Calu3 (cell line): ENCODE measurements at regions not wholly inside any gene's neighbourhood (a gene's known extent, or its start where the extent isn't known, plus 50 kb on each side); places are given as distances from the start of the nearest gene placed in this dataset.

ENCODE experiments used
- BruUV-seq: library from RNA; stranded (reverse); fragments of 400-500 nt; replicated peaks from 2 replicates; lab custom pipeline; 2021; lab: Mats Ljungman, UMichigan
- CTCF ChIA-PET: fragments of 300-600 bp; sonication (Branson Sonifier 250); formaldehyde crosslinking; loops from one replicate; lab custom pipeline; 2022; ENCODE audit warnings: antibody characterized with exemption; lab: Charles Lee
- DNase-seq: peaks from one replicate; pipeline ENCODE4 v3.0.0; 2022
- H3K27ac Mint-ChIP-seq: one replicate; pipeline ENCODE4 v1.8.0; 2022; ENCODE audit warnings: mixed read lengths; ENCODE audit not compliant: unreplicated experiment
- H3K27me3 Mint-ChIP-seq: one replicate; pipeline ENCODE4 v1.8.0; 2022; ENCODE audit warnings: mixed read lengths; ENCODE audit not compliant: unreplicated experiment
- H3K36me3 Mint-ChIP-seq: one replicate; pipeline ENCODE4 v1.8.0; 2022; ENCODE audit warnings: mild to moderate bottlenecking, moderate library complexity, mixed read lengths; ENCODE audit not compliant: insufficient read depth, unreplicated experiment
- H3K4me1 Mint-ChIP-seq: one replicate; pipeline ENCODE4 v1.8.0; 2022; ENCODE audit warnings: mild to moderate bottlenecking, low read depth, mixed read lengths; ENCODE audit not compliant: unreplicated experiment
- H3K4me3 Mint-ChIP-seq: one replicate; pipeline ENCODE4 v1.8.0; 2022; ENCODE audit warnings: mild to moderate bottlenecking, low read depth, moderate library complexity, mixed read lengths; ENCODE audit not compliant: unreplicated experiment
- H3K9me3 Mint-ChIP-seq: one replicate; pipeline ENCODE4 v1.8.0; 2022; ENCODE audit warnings: low read depth, mixed read lengths; ENCODE audit not compliant: unreplicated experiment
- intact Hi-C: fragments of 100-400 bp; cut with micrococcal nuclease; formaldehyde crosslinking; loops from one replicate; pipeline ENCODE4 v1.10.0; 2022; ENCODE audit not compliant: unreplicated experiment
- TF ChIP-seq, protein P1 (sequence below): fragments of 200-600 bp; IDR thresholded peaks from one replicate; pipeline ENCODE4 v1.8.0; 2022; ENCODE audit warnings: antibody characterized with exemption; ENCODE audit not compliant: unreplicated experiment

DNA sequence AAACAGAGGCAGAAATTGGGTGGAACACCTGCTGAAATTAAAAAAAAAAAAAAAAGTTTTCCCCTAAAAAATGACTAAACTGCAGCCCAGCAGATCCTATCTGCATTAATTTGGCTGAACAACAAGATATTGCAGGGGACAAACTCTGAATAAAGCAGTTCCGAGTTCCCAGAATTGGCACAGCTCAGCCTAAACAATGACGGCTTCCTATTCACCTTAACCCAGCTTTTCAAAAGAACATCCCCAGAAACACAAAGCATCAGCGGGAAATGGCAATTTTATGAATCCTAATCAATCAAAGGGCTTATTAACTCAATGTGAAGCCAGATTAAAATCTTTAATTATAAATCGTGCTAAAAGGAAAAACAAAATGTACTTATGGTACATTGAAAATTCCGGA, 497.8 kb upstream of the ZFHX3 start:
- H3K4me3 Mint-ChIP-seq = no peak overlapping the region
- TF ChIP-seq, protein P1, sequence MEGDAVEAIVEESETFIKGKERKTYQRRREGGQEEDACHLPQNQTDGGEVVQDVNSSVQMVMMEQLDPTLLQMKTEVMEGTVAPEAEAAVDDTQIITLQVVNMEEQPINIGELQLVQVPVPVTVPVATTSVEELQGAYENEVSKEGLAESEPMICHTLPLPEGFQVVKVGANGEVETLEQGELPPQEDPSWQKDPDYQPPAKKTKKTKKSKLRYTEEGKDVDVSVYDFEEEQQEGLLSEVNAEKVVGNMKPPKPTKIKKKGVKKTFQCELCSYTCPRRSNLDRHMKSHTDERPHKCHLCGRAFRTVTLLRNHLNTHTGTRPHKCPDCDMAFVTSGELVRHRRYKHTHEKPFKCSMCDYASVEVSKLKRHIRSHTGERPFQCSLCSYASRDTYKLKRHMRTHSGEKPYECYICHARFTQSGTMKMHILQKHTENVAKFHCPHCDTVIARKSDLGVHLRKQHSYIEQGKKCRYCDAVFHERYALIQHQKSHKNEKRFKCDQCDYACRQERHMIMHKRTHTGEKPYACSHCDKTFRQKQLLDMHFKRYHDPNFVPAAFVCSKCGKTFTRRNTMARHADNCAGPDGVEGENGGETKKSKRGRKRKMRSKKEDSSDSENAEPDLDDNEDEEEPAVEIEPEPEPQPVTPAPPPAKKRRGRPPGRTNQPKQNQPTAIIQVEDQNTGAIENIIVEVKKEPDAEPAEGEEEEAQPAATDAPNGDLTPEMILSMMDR = no peak
- CTCF ChIA-PET = interaction anchor here (0.6 to 0.7 kb wide), 2 partner anchors 359 to 1579 kb away, joined by 3 to 5 read pairs; no protein-coding TSS in a partner anchor
- no TSS peak for BruUV-seq
- no peaks in the 10 kb centered on the region for H3K36me3 Mint-ChIP-seq
- no peaks in the 10 kb centered on the region for H3K9me3 Mint-ChIP-seq
- intact Hi-C loops = no loop called here
- DNase-seq = no peak
- no peak overlapping the region for H3K27ac Mint-ChIP-seq
- peaks cover 87% of the 10 kb centered on the region for H3K27me3 Mint-ChIP-seq
- H3K4me1 Mint-ChIP-seq = no peaks in the 10 kb centered on the region

DNA sequence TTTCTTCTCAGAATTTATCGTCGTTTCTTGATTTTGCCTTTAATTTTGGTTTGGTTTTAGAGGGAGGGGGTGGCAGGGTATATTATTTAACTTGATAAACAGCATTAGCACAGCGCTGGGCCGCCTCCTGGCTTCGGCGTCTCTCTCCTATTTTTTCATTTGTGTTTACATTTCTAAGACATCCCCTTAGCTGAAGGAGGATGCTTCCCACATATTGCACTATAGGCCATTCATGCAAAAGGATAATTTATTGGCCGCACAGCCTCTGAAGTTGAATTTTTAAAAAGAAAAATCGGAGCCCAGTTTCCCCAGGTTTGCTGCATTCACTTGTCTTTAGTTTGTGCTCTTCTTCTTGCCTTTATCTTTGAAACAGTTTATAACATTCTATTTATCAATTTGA, 497.4 kb upstream of the ZFHX3 start:
- H3K4me3 Mint-ChIP-seq = no peak overlapping the region
- intact Hi-C loops = no loop called here
- TF ChIP-seq, protein P1 = no peak
- CTCF ChIA-PET = interaction anchor here (0.6 kb wide), 1 partner anchor 359 kb away, joined by 3 read pairs; no protein-coding TSS in a partner anchor
- DNase-seq = no peak
- H3K36me3 Mint-ChIP-seq = no peaks in the 10 kb centered on the region
- H3K4me1 Mint-ChIP-seq = no peaks in the 10 kb centered on the region
- H3K27ac Mint-ChIP-seq = no peak overlapping the region
- BruUV-seq = no TSS peak
- peaks cover 82% of the 10 kb centered on the region for H3K27me3 Mint-ChIP-seq
- no peaks in the 10 kb centered on the region for H3K9me3 Mint-ChIP-seq

DNA sequence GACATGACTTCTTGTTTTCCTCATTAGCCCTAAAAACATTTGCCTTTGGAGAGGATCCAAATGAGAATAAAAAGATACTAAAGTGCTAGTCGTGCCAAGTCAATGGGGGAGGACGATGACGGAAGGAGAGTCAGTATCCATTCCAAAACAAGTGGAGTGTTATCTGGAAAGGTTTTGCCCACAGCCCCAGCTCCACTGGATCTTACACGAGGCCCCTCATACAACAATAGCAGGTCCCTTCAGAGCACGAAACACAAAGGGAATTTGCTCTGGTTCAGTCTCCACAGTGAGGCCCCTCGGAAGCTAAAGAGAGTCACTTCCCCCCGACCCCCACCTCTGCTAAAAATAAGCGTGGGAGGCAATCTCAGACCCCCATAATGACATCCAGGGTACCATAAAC, 496.9 kb upstream of the ZFHX3 start:
- BruUV-seq = no TSS peak
- no peak overlapping the region for H3K27ac Mint-ChIP-seq
- no peaks in the 10 kb centered on the region for H3K4me1 Mint-ChIP-seq
- no peak for DNase-seq
- no peak overlapping the region for H3K4me3 Mint-ChIP-seq
- CTCF ChIA-PET = no interaction called here
- TF ChIP-seq, protein P1 = no peak
- intact Hi-C loops = no loop called here
- H3K9me3 Mint-ChIP-seq = no peaks in the 10 kb centered on the region
- no peaks in the 10 kb centered on the region for H3K36me3 Mint-ChIP-seq
- peaks cover 80% of the 10 kb centered on the region for H3K27me3 Mint-ChIP-seq

DNA sequence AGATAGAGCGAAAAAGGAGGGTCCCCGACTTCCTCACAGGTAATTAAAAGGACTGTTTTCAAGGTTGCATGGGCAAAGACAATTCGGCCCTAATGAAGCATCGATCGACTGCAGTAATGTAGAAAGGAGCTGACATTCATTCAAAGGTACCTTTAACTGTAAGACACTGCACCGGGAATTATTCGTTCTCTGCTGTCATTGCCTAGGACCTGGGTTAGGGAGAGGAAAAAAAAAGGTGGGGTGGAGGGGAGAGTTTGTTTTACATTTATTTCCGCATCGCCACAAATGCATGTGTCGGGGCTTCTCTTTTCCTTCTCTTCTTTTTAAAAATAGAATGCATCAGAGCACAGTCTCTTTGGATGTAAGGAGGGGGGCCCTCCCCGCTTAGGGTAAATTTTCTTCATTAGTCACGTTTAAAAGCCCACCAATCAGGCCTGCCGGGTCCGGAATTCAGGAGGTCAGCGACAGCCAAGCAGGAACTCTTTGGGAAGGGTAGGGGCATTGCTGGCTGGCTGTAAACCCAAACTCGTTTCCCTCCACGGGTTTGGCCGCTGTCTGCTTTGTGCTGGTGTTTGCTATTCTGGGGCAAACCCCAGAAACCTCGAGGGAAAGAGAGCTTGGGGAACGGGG, 496.2 kb upstream of the ZFHX3 start:
- TF ChIP-seq, protein P1 = no peak
- H3K36me3 Mint-ChIP-seq = no peaks in the 10 kb centered on the region
- intact Hi-C loops = no loop called here
- BruUV-seq = no TSS peak
- peaks cover 80% of the 10 kb centered on the region for H3K27me3 Mint-ChIP-seq
- no peak overlapping the region for H3K27ac Mint-ChIP-seq
- CTCF ChIA-PET = no interaction called here
- no peak for DNase-seq
- H3K9me3 Mint-ChIP-seq = no peaks in the 10 kb centered on the region
- no peak overlapping the region for H3K4me3 Mint-ChIP-seq
- no peaks in the 10 kb centered on the region for H3K4me1 Mint-ChIP-seq
